Thyroid gland (tissue), 4 donors: ENCODE measurements at regions not wholly inside any gene's neighbourhood (a gene's known extent, or its start where the extent isn't known, plus 50 kb on each side); places are given as distances from the start of the nearest gene placed in this dataset.

Source experiments
- POLR2A ChIP-seq, 2 donors: fragments of 450-650 bp; IDR thresholded peaks; one replicate each; pipeline ENCODE4 v1.6.1; 2017; ENCODE audit warnings: antibody characterized with exemption in 2 of 2, mild to moderate bottlenecking in 2 of 2, moderate library complexity in 1 of 2
- TF ChIP-seq, protein P1 (sequence below), 6 experiments: fragments of 200-600 bp in 3 of 6; fragments of 450-650 bp in 3 of 6; sonication (generic) in 3 of 6; IDR thresholded peaks; one replicate each; pipeline ENCODE4 v1.5.1; 2016 to 2019; ENCODE audit warnings: antibody characterized with exemption in 6 of 6, mild to moderate bottlenecking in 2 of 6, inconsistent platforms in 1 of 6, moderate library complexity in 1 of 6

DNA sequence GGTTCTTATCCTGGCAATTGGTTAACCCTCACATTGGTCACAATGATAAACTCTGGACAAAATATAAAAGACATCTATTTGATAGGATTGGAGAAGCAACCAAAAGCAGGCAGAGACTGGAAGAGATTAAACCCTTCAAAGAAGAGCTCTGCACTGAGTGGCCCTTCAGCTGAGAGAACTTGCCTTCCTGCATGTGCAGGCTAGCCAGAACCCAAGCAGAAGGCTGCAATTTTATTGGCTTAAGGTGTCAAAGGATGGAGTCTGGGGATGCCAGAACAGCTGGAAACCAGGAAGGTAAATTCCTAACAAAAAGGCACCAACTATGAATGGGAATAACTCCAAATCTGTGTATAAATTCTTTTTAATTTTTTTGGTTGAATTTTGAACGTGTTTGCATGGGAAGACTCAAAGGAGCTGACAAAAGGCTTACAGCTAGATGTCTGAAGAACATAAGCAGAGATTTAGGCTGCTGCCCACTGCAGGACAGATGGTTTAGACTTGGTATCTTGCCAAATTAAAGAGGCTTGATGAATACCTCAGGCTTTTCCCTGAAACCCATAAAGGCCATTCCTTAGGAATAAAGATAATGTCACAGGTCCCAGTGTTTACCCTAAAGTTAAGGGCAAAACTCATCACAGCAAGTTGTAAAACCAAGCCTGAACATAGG lies 66.3 kb downstream of the NR2F1 start:
- TF ChIP-seq, protein P1, sequence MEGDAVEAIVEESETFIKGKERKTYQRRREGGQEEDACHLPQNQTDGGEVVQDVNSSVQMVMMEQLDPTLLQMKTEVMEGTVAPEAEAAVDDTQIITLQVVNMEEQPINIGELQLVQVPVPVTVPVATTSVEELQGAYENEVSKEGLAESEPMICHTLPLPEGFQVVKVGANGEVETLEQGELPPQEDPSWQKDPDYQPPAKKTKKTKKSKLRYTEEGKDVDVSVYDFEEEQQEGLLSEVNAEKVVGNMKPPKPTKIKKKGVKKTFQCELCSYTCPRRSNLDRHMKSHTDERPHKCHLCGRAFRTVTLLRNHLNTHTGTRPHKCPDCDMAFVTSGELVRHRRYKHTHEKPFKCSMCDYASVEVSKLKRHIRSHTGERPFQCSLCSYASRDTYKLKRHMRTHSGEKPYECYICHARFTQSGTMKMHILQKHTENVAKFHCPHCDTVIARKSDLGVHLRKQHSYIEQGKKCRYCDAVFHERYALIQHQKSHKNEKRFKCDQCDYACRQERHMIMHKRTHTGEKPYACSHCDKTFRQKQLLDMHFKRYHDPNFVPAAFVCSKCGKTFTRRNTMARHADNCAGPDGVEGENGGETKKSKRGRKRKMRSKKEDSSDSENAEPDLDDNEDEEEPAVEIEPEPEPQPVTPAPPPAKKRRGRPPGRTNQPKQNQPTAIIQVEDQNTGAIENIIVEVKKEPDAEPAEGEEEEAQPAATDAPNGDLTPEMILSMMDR (IDR thresholded peaks at IDR 0.05): no peak
- no peak for TF ChIP-seq POLR2A (IDR thresholded peaks at IDR 0.05)
